NCI-H2227 (cell line): ENCODE measurements at regions not wholly inside any gene's neighbourhood (a gene's known extent, or its start where the extent isn't known, plus 50 kb on each side); places are given as distances from the start of the nearest gene placed in this dataset.
"Not testable (repeated sequence)": the region's sequence is repeated elsewhere in the genome, so short reads cannot be mapped to it uniquely, and the experiment has no call there.

Experiments used
- DNase-seq: peaks from one replicate; lab custom pipeline; 2025; ENCODE audit not compliant: unreplicated experiment; lab: John Stamatoyannopoulos, UW

GRCh38 chr6:76790045-76790796, 673.1 kb downstream of the HTR1B start:
- DNase-seq = no peak

- DNase-seq = no peak
These were observed 673.7 kb downstream of the HTR1B start for GRCh38 chr6:76789580-76789979.

- no peak for DNase-seq
These were observed 675.1 kb downstream of the HTR1B start for GRCh38 chr6:76788155-76788554.

GRCh38 chr6:76779068-76779467, 684.2 kb downstream of the HTR1B start:
- DNase-seq = no peak

GRCh38 chr6:76776876-76777275, 686.4 kb downstream of the HTR1B start:
- no peak for DNase-seq

- DNase-seq = no peak
These were observed 688.4 kb downstream of the HTR1B start for GRCh38 chr6:76774781-76775384.

- DNase-seq = no peak
These were observed 690.3 kb downstream of the HTR1B start for GRCh38 chr6:76772951-76773350.

- no peak for DNase-seq
These were observed 692.1 kb downstream of the HTR1B start for GRCh38 chr6:76771059-76771634.

GRCh38 chr6:76770281-76770680, 693.0 kb downstream of the HTR1B start:
- no peak for DNase-seq

- DNase-seq = no peak
These were observed 694.7 kb downstream of the HTR1B start for GRCh38 chr6:76768556-76768955.

GRCh38 chr6:76764057-76764456, 691.6 kb upstream of the IMPG1 start:
- DNase-seq = no peak

GRCh38 chr6:76752841-76753240, 680.4 kb upstream of the IMPG1 start:
- no peak for DNase-seq

- DNase-seq = not testable (repeated sequence)
These were observed 672.9 kb upstream of the IMPG1 start for GRCh38 chr6:76745388-76745787.

GRCh38 chr6:76744151-76744720, 671.8 kb upstream of the IMPG1 start:
- DNase-seq = not testable (repeated sequence)

GRCh38 chr6:76742919-76743318, 670.5 kb upstream of the IMPG1 start:
- DNase-seq = no peak

GRCh38 chr6:76719449-76719848, 647.0 kb upstream of the IMPG1 start:
- no peak for DNase-seq

- no peak for DNase-seq
These were observed 636.3 kb upstream of the IMPG1 start for GRCh38 chr6:76708641-76709331.

- no peak for DNase-seq
These were observed 635.2 kb upstream of the IMPG1 start for GRCh38 chr6:76707630-76708029.

GRCh38 chr6:76706631-76707030, 634.2 kb upstream of the IMPG1 start:
- DNase-seq = no peak

- DNase-seq = no peak
These were observed 633.6 kb upstream of the IMPG1 start for GRCh38 chr6:76706086-76706485.

- DNase-seq = no peak
These were observed 631.3 kb upstream of the IMPG1 start for GRCh38 chr6:76703786-76704185.
